SHP77 (cell line): ENCODE measurements at regions not wholly inside any gene's neighbourhood (a gene's known extent, or its start where the extent isn't known, plus 50 kb on each side); places are given as distances from the start of the nearest gene placed in this dataset.

Source experiments
- DNase-seq, 2 experiments: peaks; one replicate each; lab custom pipeline; 2025; lab: John Stamatoyannopoulos, UW

GRCh38 chr16:26189536-26189935 is 497.8 kb downstream of the HS3ST4 start:
- no peak for DNase-seq

DNA sequence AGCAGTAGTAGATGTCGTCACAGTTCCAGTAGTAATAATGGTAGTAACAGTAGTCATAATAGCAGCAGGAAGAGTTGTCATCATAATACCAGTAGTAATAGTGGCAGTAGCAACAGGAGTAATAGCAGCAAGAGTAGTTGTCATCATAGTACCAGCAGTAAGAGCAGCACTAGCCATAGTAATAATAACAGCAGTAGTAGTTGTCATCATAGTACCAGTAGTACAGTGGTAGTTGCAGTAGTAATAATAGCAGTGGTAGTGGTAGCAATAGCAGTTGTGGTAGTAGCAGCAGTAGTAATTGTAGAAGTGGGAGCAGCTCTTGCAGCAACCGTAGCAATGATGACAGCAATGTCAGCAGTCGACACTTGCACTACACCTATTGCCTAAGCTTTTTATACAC is 502.8 kb downstream of the HS3ST4 start:
- no peak for DNase-seq

- no peak for DNase-seq
Observed at GRCh38 chr16:26195225-26195624, 503.5 kb downstream of the HS3ST4 start.

DNA sequence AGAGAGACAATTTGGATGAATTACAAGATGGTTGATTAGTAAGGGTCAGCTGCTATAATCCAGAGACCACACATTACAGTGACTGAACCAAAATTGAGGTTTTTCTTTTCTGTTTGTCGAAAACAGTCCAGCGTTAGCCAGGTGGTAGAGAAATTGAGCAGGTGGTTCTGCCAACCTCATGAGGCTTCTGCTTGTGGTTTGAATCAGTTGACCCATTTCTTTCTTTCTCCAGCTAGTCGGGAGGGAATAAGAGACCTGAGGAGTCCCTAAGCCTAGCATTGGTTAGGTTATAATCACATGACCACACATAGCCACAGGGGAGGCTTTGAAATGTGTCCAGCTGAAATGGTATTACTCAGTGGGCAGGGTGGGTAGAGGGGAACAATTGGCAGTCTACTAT is 504.6 kb downstream of the HS3ST4 start:
- DNase-seq, result no peak

DNA sequence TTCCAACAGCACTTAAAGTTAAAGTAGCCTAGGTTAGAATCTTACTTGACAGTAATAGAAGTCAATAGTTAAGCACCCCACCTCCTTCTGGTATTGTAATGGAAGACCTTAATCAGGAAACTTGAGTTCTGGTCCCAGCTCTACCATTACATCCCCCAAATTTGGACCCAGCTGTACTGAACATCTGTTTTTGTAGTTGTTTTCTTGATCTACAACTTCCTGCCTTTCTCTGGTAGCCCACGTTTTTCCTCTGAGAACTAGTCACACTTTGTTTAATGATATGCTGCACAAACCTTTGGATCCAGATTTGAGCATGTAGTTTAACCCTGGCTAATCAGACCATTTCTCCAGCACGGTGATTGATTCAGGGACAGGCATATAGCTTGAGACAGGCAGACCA is 505.0 kb downstream of the HS3ST4 start:
- DNase-seq, result no peak

DNA sequence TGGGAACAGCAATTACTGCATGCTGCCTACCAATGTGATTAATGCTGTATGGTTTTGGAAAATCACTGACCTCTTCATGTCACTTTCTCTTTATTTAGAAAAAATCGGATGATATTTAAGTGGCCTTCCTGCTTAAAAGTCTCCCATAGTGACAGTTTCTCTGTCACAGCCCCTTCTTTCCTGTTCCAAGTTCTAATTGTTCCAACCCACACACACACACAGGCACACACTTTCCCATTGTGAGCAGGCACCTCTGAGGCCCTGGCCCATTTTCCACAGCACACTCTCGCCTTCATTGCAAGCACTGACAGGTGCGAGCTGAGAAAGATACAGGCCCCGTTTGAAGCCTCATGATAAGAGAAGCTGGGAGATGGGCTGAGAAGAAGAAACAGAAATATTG is 505.9 kb downstream of the HS3ST4 start:
- no peak for DNase-seq

DNA sequence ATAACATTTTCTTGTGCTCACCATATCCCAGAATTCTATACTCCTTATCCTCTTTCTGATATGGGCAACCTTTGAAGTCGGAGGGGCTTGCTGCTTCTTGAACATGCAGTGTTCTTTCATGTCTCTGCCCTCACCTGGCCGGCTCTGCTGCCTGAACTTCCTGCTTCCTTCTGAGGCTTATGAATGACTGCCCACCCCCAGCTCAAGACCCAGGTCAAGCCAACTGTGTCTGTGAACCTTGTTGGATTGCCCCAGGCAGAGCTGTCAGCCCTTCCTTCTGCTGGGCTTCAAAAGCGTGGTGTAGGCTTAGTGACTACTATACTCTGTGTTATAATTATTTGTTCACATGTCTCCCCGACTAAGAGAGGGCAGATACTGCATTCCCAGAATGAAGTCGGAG is 506.5 kb downstream of the HS3ST4 start:
- no peak for DNase-seq

- no peak for DNase-seq
Observed at GRCh38 chr16:26204138-26204537, 512.4 kb downstream of the HS3ST4 start.

DNA sequence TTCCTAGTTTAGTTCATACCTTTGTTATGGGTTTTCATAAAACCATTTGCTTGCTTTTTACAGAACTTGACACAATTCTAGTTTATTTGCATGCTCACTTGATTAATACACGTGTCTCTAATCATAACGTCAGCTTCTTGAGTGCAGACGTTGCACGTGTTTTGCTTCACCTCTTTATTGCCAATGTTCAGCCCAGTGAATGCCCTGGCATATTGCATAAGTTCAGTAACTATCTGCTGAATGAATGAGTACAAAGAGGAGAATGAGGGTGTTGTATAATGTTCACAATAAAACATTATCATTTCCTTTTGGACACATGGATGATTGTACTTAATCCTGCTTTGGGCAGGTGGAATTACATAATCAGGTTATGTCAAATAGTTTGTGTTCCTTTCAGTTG is 519.8 kb downstream of the HS3ST4 start:
- no peak for DNase-seq

- peak; percentile 33 to 51 for DNase-seq
Observed at GRCh38 chr16:26212599-26212998, 520.8 kb downstream of the HS3ST4 start.

- no peak for DNase-seq
Observed at GRCh38 chr16:26214581-26215174, 522.9 kb downstream of the HS3ST4 start.

GRCh38 chr16:26220894-26221293 is 529.1 kb downstream of the HS3ST4 start:
- DNase-seq, result no peak

GRCh38 chr16:26231647-26232046 is 539.9 kb downstream of the HS3ST4 start:
- DNase-seq, result no peak

GRCh38 chr16:26240807-26241206 is 549.0 kb downstream of the HS3ST4 start:
- DNase-seq, result no peak

DNA sequence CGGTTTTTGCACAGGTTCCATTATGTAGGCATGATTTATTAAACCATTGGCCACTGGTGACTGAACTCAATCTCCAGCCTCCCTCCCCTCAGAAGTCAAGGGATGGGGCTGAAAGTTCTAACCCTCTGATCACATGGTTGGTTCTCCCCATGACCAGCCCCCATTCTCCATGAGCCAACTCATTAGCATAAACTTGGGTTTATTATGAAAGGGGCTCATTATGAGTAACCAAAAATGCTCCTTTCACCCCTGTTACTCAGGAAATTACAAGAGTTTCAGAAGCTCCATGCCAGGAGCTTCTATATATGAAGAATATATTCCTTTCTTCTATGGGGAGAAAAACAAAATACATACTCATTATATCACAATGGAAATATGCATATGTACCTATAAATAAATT is 555.3 kb downstream of the HS3ST4 start:
- DNase-seq, result no peak

- DNase-seq, result no peak
Observed at GRCh38 chr16:26252598-26252997, 560.8 kb downstream of the HS3ST4 start.

- no peak for DNase-seq
Observed at GRCh38 chr16:26261621-26262020, 569.9 kb downstream of the HS3ST4 start.

GRCh38 chr16:26263406-26263805 is 571.6 kb downstream of the HS3ST4 start:
- DNase-seq, result no peak

DNA sequence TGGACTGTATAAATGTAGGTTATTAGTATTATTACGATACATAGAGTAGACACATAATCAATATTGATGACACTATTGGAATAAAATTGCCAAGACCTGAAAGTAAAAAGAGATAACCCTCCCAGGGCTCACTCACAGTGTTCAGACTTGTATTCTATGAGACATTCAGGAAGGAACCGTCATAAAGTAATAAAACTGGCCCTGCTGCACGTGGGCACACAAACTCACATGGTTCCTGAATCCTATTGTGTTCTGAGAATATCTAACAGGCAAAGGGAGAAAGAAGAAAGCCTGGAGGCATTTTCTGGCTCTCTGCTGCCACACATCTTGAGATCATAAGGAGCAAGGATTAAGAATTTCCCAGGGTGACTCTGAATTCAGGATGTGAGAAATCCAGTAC is 575.9 kb downstream of the HS3ST4 start:
- DNase-seq, result no peak

DNA sequence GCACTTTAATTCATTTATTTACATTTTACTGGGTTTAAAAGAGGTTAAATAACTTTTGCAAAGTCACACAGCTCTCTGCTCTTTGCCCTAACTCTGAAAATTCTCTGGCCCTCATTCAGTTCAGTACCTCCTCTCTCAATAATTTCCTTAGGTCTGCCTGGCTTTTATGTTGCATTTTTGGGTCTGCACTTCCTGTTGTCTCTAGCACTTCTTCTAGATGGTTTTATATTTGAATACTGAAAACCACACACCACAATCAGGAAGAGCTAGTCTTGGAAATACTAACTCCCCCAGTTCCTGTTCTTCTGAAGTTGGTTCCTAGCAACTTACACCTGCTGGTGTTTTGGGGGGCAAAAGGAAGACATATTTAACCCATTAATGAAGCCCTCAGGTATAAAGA is 577.9 kb downstream of the HS3ST4 start:
- DNase-seq, result no peak

DNA sequence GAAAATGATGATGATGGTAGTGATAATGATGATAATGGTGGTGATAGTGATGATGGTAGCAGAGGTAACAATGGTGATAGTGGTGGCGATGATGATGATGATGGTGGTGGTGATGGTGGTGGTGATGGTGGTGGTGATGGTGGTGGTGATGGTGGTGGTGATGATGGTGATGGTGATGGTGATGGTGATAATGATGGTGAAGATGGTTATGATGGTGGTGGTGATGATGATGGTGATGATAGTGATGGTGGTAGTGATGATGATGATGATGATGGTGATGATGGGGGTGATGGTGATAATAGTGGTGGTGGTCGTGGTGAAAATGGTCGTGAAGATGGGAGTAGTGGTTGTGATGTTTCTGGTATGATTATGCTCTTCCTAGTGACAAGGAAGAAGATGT is 581.8 kb downstream of the HS3ST4 start:
- DNase-seq, result no peak

DNA sequence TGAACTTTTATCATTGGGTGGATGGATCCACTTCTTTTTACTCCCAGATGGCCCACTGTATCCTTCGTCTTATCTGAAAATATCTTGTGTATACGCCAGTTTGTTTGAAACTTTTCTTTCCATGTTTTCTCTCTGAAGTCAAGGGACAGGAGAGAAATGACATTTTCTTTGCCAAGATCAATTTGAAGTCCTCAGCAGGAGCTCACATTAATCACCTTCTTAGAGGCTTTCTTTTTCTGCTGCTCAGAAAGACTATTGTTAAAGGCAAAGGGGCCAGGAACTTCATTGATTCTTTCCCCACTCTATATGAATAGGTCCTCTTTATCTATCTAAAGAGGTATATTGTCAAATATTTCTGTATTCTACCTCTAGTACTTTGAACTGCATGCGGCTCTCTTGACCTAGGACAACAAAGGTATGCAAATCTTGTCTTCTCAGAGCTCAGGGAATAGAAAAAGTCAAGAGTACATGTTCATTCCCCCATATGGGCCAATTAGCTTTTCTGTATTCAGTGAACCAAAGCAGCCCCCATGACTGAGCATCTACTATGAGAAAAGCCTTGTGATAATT is 583.3 kb downstream of the HS3ST4 start:
- no peak for DNase-seq

DNA sequence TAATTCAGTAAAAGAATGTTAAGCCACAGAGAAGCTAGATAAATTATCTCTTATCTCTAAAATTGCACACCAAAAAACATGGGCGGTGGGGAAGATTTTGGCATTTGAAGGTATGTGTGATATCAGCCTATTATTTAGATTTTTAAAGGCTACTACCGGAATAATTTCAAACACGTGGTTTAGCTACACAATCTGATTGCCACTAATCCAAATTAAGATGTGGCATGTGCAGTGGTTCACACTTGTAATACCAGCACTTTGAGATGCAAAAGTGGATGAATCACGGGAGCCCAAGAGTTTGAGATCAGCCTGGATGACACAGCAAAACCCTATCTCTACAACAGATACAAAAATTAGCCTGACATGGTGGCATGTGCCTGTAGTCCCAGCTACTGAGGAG is 584.5 kb downstream of the HS3ST4 start:
- DNase-seq, result no peak

DNA sequence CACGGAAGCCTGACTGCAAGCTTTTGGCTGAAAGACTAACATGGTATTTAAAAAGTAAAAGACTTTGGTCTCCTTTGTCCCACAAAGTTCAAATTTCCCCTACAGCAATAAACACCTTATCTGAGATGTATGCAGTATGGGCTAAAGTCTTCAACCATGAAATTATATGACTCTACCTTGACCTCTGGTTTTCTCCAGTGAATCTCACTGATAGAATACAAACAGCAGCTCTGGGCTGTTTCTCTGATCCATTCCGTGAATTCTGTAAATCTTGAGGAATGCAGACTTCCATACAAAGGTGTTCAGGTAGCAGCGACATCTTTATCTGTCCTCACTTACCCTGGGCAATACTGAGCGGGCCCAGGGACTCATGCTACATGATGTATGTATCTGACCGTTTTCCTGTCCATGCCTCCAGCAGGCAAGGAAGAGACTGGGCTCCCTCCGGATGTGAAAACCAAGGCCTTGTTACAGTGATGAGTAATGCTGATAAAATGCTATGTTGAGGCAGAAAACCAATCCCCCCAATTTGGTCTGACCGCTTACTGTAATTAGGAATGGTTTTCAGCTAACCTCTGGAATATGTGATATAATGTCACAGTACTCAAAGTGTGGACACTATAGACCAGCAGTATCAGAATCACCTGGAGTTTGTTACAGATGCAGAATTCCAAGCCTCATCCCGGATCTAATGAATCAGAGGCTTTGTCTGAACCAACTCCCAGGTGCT is 589.8 kb downstream of the HS3ST4 start:
- no peak for DNase-seq
